ENCODE measurements at regions not wholly inside any gene's neighbourhood (a gene's known extent, or its start where the extent isn't known, plus 50 kb on each side); places are given as distances from the start of the nearest gene placed in this dataset.

- no peak for DNase-seq
- no peaks in the 10 kb centered on the region for H3K9me3 ChIP-seq (ENCODE audit: control insufficient read depth in 1 of 2, insufficient read depth in 1 of 2, low read length in 2 of 2)
- H3K27me3 ChIP-seq (ENCODE audit: control insufficient read depth in 1 of 2, insufficient read depth in 2 of 2, low read length in 2 of 2), result no peaks in the 10 kb centered on the region
- no peak overlapping the region for H3K4me3 Mint-ChIP-seq
- H3K4me1 Mint-ChIP-seq (ENCODE audit: low read depth), result no peaks in the 10 kb centered on the region
- no peaks in the 10 kb centered on the region for H3K36me3 Mint-ChIP-seq (ENCODE audit: low read depth)
- TF ChIP-seq, protein P1, sequence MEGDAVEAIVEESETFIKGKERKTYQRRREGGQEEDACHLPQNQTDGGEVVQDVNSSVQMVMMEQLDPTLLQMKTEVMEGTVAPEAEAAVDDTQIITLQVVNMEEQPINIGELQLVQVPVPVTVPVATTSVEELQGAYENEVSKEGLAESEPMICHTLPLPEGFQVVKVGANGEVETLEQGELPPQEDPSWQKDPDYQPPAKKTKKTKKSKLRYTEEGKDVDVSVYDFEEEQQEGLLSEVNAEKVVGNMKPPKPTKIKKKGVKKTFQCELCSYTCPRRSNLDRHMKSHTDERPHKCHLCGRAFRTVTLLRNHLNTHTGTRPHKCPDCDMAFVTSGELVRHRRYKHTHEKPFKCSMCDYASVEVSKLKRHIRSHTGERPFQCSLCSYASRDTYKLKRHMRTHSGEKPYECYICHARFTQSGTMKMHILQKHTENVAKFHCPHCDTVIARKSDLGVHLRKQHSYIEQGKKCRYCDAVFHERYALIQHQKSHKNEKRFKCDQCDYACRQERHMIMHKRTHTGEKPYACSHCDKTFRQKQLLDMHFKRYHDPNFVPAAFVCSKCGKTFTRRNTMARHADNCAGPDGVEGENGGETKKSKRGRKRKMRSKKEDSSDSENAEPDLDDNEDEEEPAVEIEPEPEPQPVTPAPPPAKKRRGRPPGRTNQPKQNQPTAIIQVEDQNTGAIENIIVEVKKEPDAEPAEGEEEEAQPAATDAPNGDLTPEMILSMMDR (IDR thresholded peaks at IDR 0.05), result no peak
- H3K27ac ChIP-seq (ENCODE audit: low read depth in 1 of 2, low read length in 2 of 2), result no peak overlapping the region
- no peaks in the 10 kb centered on the region for H3K4me1 ChIP-seq (ENCODE audit: insufficient read depth, low read length)
- no peaks in the 10 kb centered on the region for H3K27me3 Mint-ChIP-seq
- H3K9me3 Mint-ChIP-seq, result no peaks in the 10 kb centered on the region
- intact Hi-C loops (cut with DNase I, micrococcal nuclease), result no loop called here
- H3K27ac Mint-ChIP-seq, result no peak overlapping the region
- CTCF ChIA-PET, result no interaction called here
- no peak for ATAC-seq (ENCODE audit: poor library complexity)
- H3K4me3 ChIP-seq (ENCODE audit: low read length), result no peak overlapping the region
- POLR2A ChIA-PET, result no interaction called here
- no peaks in the 10 kb centered on the region for H3K36me3 ChIP-seq (ENCODE audit: insufficient read depth, low read length)
Observed at GRCh38 chr6:84906514-84906913, 142.1 kb upstream of the TBX18 start.

DNA sequence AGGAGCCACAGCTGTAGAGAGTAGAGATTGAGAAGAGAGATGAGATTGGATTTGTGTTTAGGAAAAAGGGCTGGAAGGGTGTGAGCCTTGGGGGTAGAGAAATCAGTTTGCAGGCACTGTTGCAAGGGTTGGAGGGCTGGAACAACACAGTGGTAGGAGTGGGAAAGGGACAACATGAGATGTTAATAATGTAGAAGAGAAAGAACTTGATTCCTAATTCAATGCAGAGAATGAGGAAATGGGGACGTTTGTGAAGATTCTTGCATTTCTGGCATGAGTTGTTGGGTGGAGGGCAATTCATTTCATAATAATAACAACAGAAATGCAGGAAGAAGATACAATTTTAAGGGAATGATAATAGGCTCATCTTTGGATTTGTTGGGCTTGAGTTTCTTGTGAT lies 141.4 kb upstream of the TBX18 start:
- TF ChIP-seq, protein P1 (IDR thresholded peaks at IDR 0.05), result no peak
- Mint-ChIP-seq H3K27me3 (no peaks in the 10 kb centered on the region), H3K4me3 (no peak overlapping the region), H3K27ac (no peak overlapping the region), H3K9me3 (no peaks in the 10 kb centered on the region), H3K4me1 (ENCODE audit: low read depth) (no peaks in the 10 kb centered on the region), H3K36me3 (ENCODE audit: low read depth) (no peaks in the 10 kb centered on the region)
- DNase-seq, result no peak
- H3K4me1 ChIP-seq (ENCODE audit: insufficient read depth, low read length), result no peaks in the 10 kb centered on the region
- H3K27ac ChIP-seq (ENCODE audit: low read depth in 1 of 2, low read length in 2 of 2), result no peak overlapping the region
- ATAC-seq (ENCODE audit: poor library complexity), result no peak
- H3K4me3 ChIP-seq (ENCODE audit: low read length), result no peak overlapping the region
- H3K36me3 ChIP-seq (ENCODE audit: insufficient read depth, low read length), result no peaks in the 10 kb centered on the region
- intact Hi-C loops (cut with DNase I, micrococcal nuclease), result no loop called here
- no peaks in the 10 kb centered on the region for H3K27me3 ChIP-seq (ENCODE audit: control insufficient read depth in 1 of 2, insufficient read depth in 2 of 2, low read length in 2 of 2)
- H3K9me3 ChIP-seq (ENCODE audit: control insufficient read depth in 1 of 2, insufficient read depth in 1 of 2, low read length in 2 of 2), result no peaks in the 10 kb centered on the region
- ChIA-PET CTCF (no interaction called here), POLR2A (no interaction called here)

GRCh38 chr6:84902354-84902928 lies 138.0 kb upstream of the TBX18 start:
- H3K4me3 Mint-ChIP-seq, result no peak overlapping the region
- TF ChIP-seq, protein P1 (IDR thresholded peaks at IDR 0.05), result no peak
- no peak overlapping the region for H3K27ac ChIP-seq (ENCODE audit: low read depth in 1 of 2, low read length in 2 of 2)
- no peaks in the 10 kb centered on the region for H3K4me1 ChIP-seq (ENCODE audit: insufficient read depth, low read length)
- no peak overlapping the region for H3K4me3 ChIP-seq (ENCODE audit: low read length)
- intact Hi-C loops (cut with DNase I, micrococcal nuclease), result no loop called here
- H3K36me3 ChIP-seq (ENCODE audit: insufficient read depth, low read length), result no peaks in the 10 kb centered on the region
- CTCF ChIA-PET, result no interaction called here
- ATAC-seq (ENCODE audit: poor library complexity), result no peak
- no peaks in the 10 kb centered on the region for H3K9me3 ChIP-seq (ENCODE audit: control insufficient read depth in 1 of 2, insufficient read depth in 1 of 2, low read length in 2 of 2)
- H3K4me1 Mint-ChIP-seq (ENCODE audit: low read depth), result no peaks in the 10 kb centered on the region
- H3K9me3 Mint-ChIP-seq, result no peaks in the 10 kb centered on the region
- POLR2A ChIA-PET, result no interaction called here
- no peak for DNase-seq
- no peak overlapping the region for H3K27ac Mint-ChIP-seq
- H3K36me3 Mint-ChIP-seq (ENCODE audit: low read depth), result no peaks in the 10 kb centered on the region
- no peaks in the 10 kb centered on the region for H3K27me3 ChIP-seq (ENCODE audit: control insufficient read depth in 1 of 2, insufficient read depth in 2 of 2, low read length in 2 of 2)
- no peaks in the 10 kb centered on the region for H3K27me3 Mint-ChIP-seq

Measured in CD4-positive, alpha-beta T cell (primary cell).